ENCODE measurements at regions not wholly inside any gene's neighbourhood (a gene's known extent, or its start where the extent isn't known, plus 50 kb on each side); places are given as distances from the start of the nearest gene placed in this dataset.

DNA sequence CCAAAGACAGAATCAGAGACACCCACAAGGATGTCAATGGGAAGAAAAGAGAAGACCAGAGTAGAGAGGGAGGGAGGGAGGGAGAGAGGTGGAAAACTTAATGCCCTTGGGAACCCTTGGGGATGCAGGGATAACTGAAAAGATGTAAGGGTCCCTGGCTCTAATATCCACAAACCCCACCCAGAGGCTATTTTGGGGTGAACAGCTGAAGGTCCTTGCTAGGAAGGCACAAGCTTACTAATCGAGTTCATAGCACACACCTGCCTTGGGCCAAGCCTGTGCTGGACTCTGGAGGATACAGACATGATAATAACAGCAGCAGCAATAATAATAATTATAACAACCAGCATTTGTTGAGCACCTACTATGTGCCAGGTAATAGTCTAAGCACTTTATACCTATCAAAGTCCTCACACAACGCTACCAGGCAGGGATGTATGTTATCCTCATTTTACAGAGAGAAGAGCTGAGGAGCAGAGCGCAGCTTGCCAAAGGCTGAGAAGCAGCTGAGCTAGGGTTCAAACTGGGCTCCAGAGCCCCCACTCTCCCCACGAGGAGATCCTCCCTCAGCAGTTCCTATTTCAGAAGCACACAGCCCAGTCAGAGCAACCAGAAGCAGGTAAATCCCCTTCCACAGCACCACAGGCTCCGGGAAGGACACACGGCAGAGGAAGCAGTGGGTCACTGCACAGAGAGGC, 174.2 kb downstream of the ANKRD60 start:
- FAIRE-seq = no peak
- intact Hi-C loops (cut with micrococcal nuclease) = no loop called here
- BruUV-seq (replicated peaks) = no TSS peak
- Histone ChIP-seq H3K9me1 (replicated peaks; ENCODE audit: control insufficient read depth, extremely low read depth, insufficient read depth, low read length) (no peaks in the 10 kb centered on the region), H3K9ac (replicated peaks; ENCODE audit: extremely low read depth, insufficient read depth, low read length) (no peak overlapping the region), H2AFZ (ENCODE audit: low read depth, low read length) (no peak overlapping the region), H3K4me2 (ENCODE audit: insufficient read depth, low read length) (no peak overlapping the region), H3K4me1 (ENCODE audit: control insufficient read depth, extremely low read depth, insufficient read depth, low read length) (no peaks in the 10 kb centered on the region), H3K36me3 (ENCODE audit: control insufficient read depth in 2 of 2, extremely low read depth in 1 of 2, insufficient read depth in 2 of 2, low read length in 2 of 2) (no peaks in the 10 kb centered on the region), H3K4me3 (replicated peaks in 1 of 3; ENCODE audit: insufficient read depth in 1 of 3, low read depth in 1 of 3, low read length in 3 of 3) (no peak overlapping the region), H4K20me1 (replicated peaks; ENCODE audit: control insufficient read depth, extremely low read depth, insufficient read depth, low read length) (no peaks in the 10 kb centered on the region), H3K79me2 (ENCODE audit: control insufficient read depth, insufficient read depth, low read length) (no peaks in the 10 kb centered on the region), H3K27ac (ENCODE audit: insufficient read depth, low read depth, low read length) (no peak overlapping the region), H3K27me3 (ENCODE audit: control insufficient read depth in 2 of 2, insufficient read depth in 2 of 2, low read length in 2 of 2) (peaks cover 0 to 5% of the 10 kb centered on the region in 2 experiments), H3K9me3 (replicated peaks; ENCODE audit: control insufficient read depth, insufficient read depth, low read length) (no peaks in the 10 kb centered on the region)
- no peak for DNase-seq (ENCODE audit: low read depth, low spot score)
- ChIA-PET CTCF (interaction anchor here (0.6 to 1.6 kb wide), 4 partner anchors 11 to 400 kb away, joined by 3 to 4 read pairs (median 4); no protein-coding TSS in a partner anchor), POLR2A (no interaction called here)
- dilution Hi-C loops (cut with MboI; ENCODE audit: extremely low pct_ligation_motif_present, low sequenced_read_pairs) = no loop called here
- no peak for TF ChIP-seq EZH2 (IDR thresholded peaks at IDR 0.05; ENCODE audit: borderline replicate concordance, low read depth, low read length, severe bottlenecking)
- TF ChIP-seq MYC (IDR thresholded peaks at IDR 0.05; ENCODE audit: low read depth, low read length) = no peak

DNA sequence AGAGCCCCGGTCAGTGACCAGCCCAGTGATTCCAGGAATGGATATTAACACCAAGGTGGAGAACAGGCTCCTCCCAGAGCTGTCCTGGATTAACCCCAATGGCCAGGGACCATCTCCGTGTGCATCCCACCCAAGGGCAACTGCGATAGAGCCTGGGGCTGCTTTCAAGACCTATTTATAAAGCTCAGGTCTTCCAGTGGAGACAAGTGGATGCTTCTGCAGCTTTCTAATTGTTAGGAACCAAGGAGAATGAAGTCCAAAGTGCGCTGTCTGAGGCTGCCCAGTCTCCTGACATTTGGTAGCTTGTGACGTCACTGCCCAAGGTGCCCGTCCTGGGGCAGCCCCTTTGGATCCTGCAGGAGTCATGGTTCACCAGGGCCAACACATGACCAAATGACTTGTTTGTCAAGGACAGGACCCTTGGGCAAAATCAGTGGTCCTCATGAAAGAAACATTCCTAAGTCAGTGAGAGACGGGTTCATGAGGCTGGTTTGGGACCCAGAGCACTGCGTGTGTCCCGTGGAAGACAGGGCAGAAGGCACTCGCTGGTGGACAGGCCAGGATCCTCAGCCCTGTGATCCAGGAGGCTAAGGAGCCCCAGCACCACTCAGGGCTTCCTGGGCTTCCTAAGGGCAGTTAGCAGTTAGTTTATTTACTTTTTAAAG, 174.9 kb downstream of the ANKRD60 start:
- BruUV-seq (replicated peaks) = no TSS peak
- Histone ChIP-seq H3K27me3 (ENCODE audit: control insufficient read depth in 2 of 2, insufficient read depth in 2 of 2, low read length in 2 of 2) (peaks cover 0 to 2% of the 10 kb centered on the region in 2 experiments), H3K36me3 (ENCODE audit: control insufficient read depth in 2 of 2, extremely low read depth in 1 of 2, insufficient read depth in 2 of 2, low read length in 2 of 2) (no peaks in the 10 kb centered on the region), H3K4me3 (replicated peaks in 1 of 3; ENCODE audit: insufficient read depth in 1 of 3, low read depth in 1 of 3, low read length in 3 of 3) (no peak overlapping the region), H3K79me2 (ENCODE audit: control insufficient read depth, insufficient read depth, low read length) (no peaks in the 10 kb centered on the region), H2AFZ (ENCODE audit: low read depth, low read length) (no peak overlapping the region), H4K20me1 (replicated peaks; ENCODE audit: control insufficient read depth, extremely low read depth, insufficient read depth, low read length) (no peaks in the 10 kb centered on the region), H3K4me2 (ENCODE audit: insufficient read depth, low read length) (no peak overlapping the region), H3K9me1 (replicated peaks; ENCODE audit: control insufficient read depth, extremely low read depth, insufficient read depth, low read length) (no peaks in the 10 kb centered on the region), H3K4me1 (ENCODE audit: control insufficient read depth, extremely low read depth, insufficient read depth, low read length) (no peaks in the 10 kb centered on the region), H3K9me3 (replicated peaks; ENCODE audit: control insufficient read depth, insufficient read depth, low read length) (no peaks in the 10 kb centered on the region), H3K27ac (ENCODE audit: insufficient read depth, low read depth, low read length) (no peak overlapping the region), H3K9ac (replicated peaks; ENCODE audit: extremely low read depth, insufficient read depth, low read length) (no peak overlapping the region)
- CTCF ChIA-PET = interaction anchor here (1.2 to 1.6 kb wide), 2 partner anchors 33 to 34 kb away, joined by 4 read pairs; no protein-coding TSS in a partner anchor
- intact Hi-C loops (cut with micrococcal nuclease) = no loop called here
- no peak for DNase-seq (ENCODE audit: low read depth, low spot score)
- TF ChIP-seq EZH2 (IDR thresholded peaks at IDR 0.05; ENCODE audit: borderline replicate concordance, low read depth, low read length, severe bottlenecking) = no peak
- no peak for TF ChIP-seq GATA2 (IDR thresholded peaks at IDR 0.05; ENCODE audit: insufficient read depth, insufficient read length, low read depth, low read length)
- TF ChIP-seq, protein P1, sequence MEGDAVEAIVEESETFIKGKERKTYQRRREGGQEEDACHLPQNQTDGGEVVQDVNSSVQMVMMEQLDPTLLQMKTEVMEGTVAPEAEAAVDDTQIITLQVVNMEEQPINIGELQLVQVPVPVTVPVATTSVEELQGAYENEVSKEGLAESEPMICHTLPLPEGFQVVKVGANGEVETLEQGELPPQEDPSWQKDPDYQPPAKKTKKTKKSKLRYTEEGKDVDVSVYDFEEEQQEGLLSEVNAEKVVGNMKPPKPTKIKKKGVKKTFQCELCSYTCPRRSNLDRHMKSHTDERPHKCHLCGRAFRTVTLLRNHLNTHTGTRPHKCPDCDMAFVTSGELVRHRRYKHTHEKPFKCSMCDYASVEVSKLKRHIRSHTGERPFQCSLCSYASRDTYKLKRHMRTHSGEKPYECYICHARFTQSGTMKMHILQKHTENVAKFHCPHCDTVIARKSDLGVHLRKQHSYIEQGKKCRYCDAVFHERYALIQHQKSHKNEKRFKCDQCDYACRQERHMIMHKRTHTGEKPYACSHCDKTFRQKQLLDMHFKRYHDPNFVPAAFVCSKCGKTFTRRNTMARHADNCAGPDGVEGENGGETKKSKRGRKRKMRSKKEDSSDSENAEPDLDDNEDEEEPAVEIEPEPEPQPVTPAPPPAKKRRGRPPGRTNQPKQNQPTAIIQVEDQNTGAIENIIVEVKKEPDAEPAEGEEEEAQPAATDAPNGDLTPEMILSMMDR (IDR thresholded peaks at IDR 0.05; ENCODE audit: extremely low read depth in 1 of 2, insufficient read depth in 1 of 2, low read depth in 1 of 2, low read length in 2 of 2) = no peak
- TF ChIP-seq POLR2AphosphoS5 (IDR thresholded peaks at IDR 0.05; ENCODE audit: insufficient read depth, low read depth, low read length) = no peak
- TF ChIP-seq MYC (IDR thresholded peaks at IDR 0.05; ENCODE audit: low read depth, low read length) = no peak
- TF ChIP-seq FOS (IDR thresholded peaks at IDR 0.05; ENCODE audit: borderline replicate concordance, insufficient read depth, low read length) = no peak
- TF ChIP-seq, protein P2, sequence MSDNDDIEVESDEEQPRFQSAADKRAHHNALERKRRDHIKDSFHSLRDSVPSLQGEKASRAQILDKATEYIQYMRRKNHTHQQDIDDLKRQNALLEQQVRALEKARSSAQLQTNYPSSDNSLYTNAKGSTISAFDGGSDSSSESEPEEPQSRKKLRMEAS (IDR thresholded peaks at IDR 0.05; ENCODE audit: insufficient read depth, insufficient read length) = no peak
- TF ChIP-seq POLR2A (IDR thresholded peaks at IDR 0.05; ENCODE audit: low read depth, low read length) = no peak
- TF ChIP-seq JUN (IDR thresholded peaks at IDR 0.05; ENCODE audit: borderline replicate concordance, insufficient read depth, insufficient read length, low read depth) = no peak
- dilution Hi-C loops (cut with MboI; ENCODE audit: extremely low pct_ligation_motif_present, low sequenced_read_pairs) = no loop called here
- FAIRE-seq = no peak
- POLR2A ChIA-PET = no interaction called here
